K562 (cell line): ENCODE measurements at regions not wholly inside any gene's neighbourhood (a gene's known extent, or its start where the extent isn't known, plus 50 kb on each side); places are given as distances from the start of the nearest gene placed in this dataset.

ENCODE experiments used
- ATAC-seq: fragments of 200-7000 bp; cut with Tn5 transposase; 3 replicates; pipeline ENCODE4 v1.9.1; 2020; ENCODE audit warnings: moderate library complexity
- BruUV-seq: library from RNA; stranded (reverse); fragments of 400-500 nt; replicated peaks from 2 replicates; lab custom pipeline; 2021; lab: Mats Ljungman, UMichigan
- CTCF ChIA-PET: fragments of 300-600 bp; formaldehyde crosslinking; extraction: SDS; loops from one replicate; lab custom pipeline; 2021; ENCODE audit warnings: low intra/inter-chr PET ratio; lab: Yijun Ruan, JAX
- POLR2A ChIA-PET: fragments of 300-600, 350-650 bp; sonication (Branson Sonifier 250); formaldehyde crosslinking; extraction: SDS; loops from one replicate; lab custom pipeline; 2021; ENCODE audit warnings: antibody characterized with exemption, inconsistent platforms; lab: Yijun Ruan, JAX
- DNase-seq, 4 experiments: peaks; one replicate each; pipeline versions ENCODE4 v3.0.0 to v3.0.0-alpha.2; 2011 to 2018; ENCODE audit warnings: low spot score in 3 of 4, mixed read lengths in 3 of 4; ENCODE audit errors: extremely low read depth in 1 of 4
- FAIRE-seq: peaks from 2 replicates; lab custom pipeline; 2011; peaks lifted over from hg19 to GRCh38; lab: Jason Lieb, UNC
- H2AFZ ChIP-seq: 2 replicates; pipeline ENCODE4 v1.6.0; 2011; ENCODE audit warnings: low read depth, low read length, control low read depth, inconsistent platforms
- H3K27ac ChIP-seq: fragments of 200-600 bp; 3 replicates; pipeline ENCODE4 v1.8.0; 2011; ENCODE audit warnings: low read depth, mild to moderate bottlenecking, control low read depth, inconsistent platforms, low read length, moderate library complexity, mixed read lengths; ENCODE audit errors: extremely low read depth
- H3K27me3 ChIP-seq, 2 experiments: fragments of 300-600 bp in 1 of 2; 2 replicates in 1 of 2; 3 replicates in 1 of 2; pipeline versions ENCODE4 v1.6.0 to v1.8.0; 2011; ENCODE audit warnings: inconsistent platforms in 2 of 2, low read length in 2 of 2, mild to moderate bottlenecking in 1 of 2, mixed read lengths in 1 of 2, moderate library complexity in 1 of 2; ENCODE audit not compliant: control insufficient read depth in 2 of 2, insufficient read depth in 2 of 2
- H3K36me3 ChIP-seq: fragments of 300-600 bp; 3 replicates; pipeline ENCODE4 v1.8.0; 2011; ENCODE audit warnings: mild to moderate bottlenecking, low read length, inconsistent platforms; ENCODE audit not compliant: control insufficient read depth, insufficient read depth
- H3K4me1 ChIP-seq, 2 experiments: fragments of 200-600 bp in 1 of 2; replicated peaks in 1 of 2; 2 replicates in 1 of 2; 3 replicates in 1 of 2; pipeline versions ENCODE4 v1.5.1 to v1.8.0; 2011; ENCODE audit warnings: inconsistent platforms in 2 of 2, low read length in 2 of 2, mild to moderate bottlenecking in 1 of 2, mixed read lengths in 1 of 2, moderate library complexity in 1 of 2; ENCODE audit not compliant: control insufficient read depth in 2 of 2, insufficient read depth in 2 of 2
- H3K4me2 ChIP-seq: 2 replicates; pipeline ENCODE4 v1.6.1; 2011; ENCODE audit warnings: low read length, control low read depth, inconsistent platforms, mixed read lengths; ENCODE audit not compliant: insufficient read depth
- H3K4me3 ChIP-seq: fragments of 200-600 bp; sonication (generic), shearing (Covaris generic); 2 replicates; pipeline ENCODE4 v1.5.1; 2016; ENCODE audit warnings: control low read depth, inconsistent platforms
- H3K79me2 ChIP-seq: fragments of 200-600 bp; 3 replicates; pipeline ENCODE4 v1.8.0; 2011; ENCODE audit warnings: low read length, inconsistent platforms; ENCODE audit not compliant: control insufficient read depth, insufficient read depth
- H3K9ac ChIP-seq, 2 experiments: 2 replicates each; pipeline versions ENCODE4 v1.6.0 to v1.6.1; 2011; ENCODE audit warnings: low read depth in 2 of 2, low read length in 2 of 2, control low read depth in 1 of 2, inconsistent platforms in 1 of 2, mild to moderate bottlenecking in 1 of 2, mixed read lengths in 1 of 2; ENCODE audit not compliant: insufficient read depth in 1 of 2
- H3K9me1 ChIP-seq: one replicate; pipeline ENCODE4 v1.6.0; 2011; ENCODE audit warnings: inconsistent platforms, mild to moderate bottlenecking, low read length, moderate library complexity; ENCODE audit not compliant: control insufficient read depth, insufficient read depth
- H3K9me3 ChIP-seq: replicated peaks from 2 replicates; pipeline ENCODE4 v1.5.1; 2011; ENCODE audit warnings: low read depth, low read length, inconsistent platforms; ENCODE audit not compliant: control insufficient read depth, insufficient read depth
- H4K20me1 ChIP-seq: replicated peaks from 2 replicates; pipeline ENCODE4 v1.6.1; 2011; ENCODE audit warnings: low read length, inconsistent platforms, mixed read lengths; ENCODE audit not compliant: control insufficient read depth, insufficient read depth
- BRCA1 ChIP-seq, 2 experiments: fragments of 450-650 bp in 1 of 2; sonication (generic) in 1 of 2; formaldehyde crosslinking in 1 of 2; IDR thresholded peaks; 2 replicates each; pipeline versions ENCODE4 v1.5.0 to v1.6.1; 2017 to 2020; ENCODE audit warnings: mild to moderate bottlenecking in 1 of 2, missing genetic modification reagents in 1 of 2
- C11orf30 ChIP-seq: fragments of 450-650 bp; IDR thresholded peaks from 2 replicates; pipeline ENCODE4 v1.6.1; 2016; ENCODE audit warnings: low read depth, mild to moderate bottlenecking
- MAFF ChIP-seq: IDR thresholded peaks from 2 replicates; pipeline ENCODE4 v1.6.1; 2012; ENCODE audit warnings: low read length, improper control_type of control experiment
- MAFG ChIP-seq: fragments of 450-650 bp; conservative IDR thresholded peaks from 2 replicates; pipeline ENCODE4 v1.6.1; 2016; ENCODE audit warnings: missing genetic modification characterization, missing compliant biosample characterization
- MAFK ChIP-seq: IDR thresholded peaks from 2 replicates; pipeline ENCODE4 v1.6.1; 2011; ENCODE audit warnings: low read length, improper control_type of control experiment
- OTX1 ChIP-seq: fragments of 450-650 bp; formaldehyde crosslinking; IDR thresholded peaks from 2 replicates; pipeline ENCODE4 v1.4.0; 2022; ENCODE audit warnings: mild to moderate bottlenecking
- PYGO2 ChIP-seq: fragments of 450-650 bp; IDR thresholded peaks from 2 replicates; pipeline ENCODE4 v1.6.1; 2016; ENCODE audit warnings: mild to moderate bottlenecking, missing genetic modification characterization, moderate library complexity, missing compliant biosample characterization
- RNF2 ChIP-seq: sonication (generic); IDR thresholded peaks from 2 replicates; pipeline ENCODE4 v1.6.1; 2016
- ZC3H11A ChIP-seq: IDR thresholded peaks from 2 replicates; pipeline ENCODE4 v1.6.1; 2012; ENCODE audit warnings: low read depth, low read length, improper control_type of control experiment
- ZNF316 ChIP-seq: fragments of 450-650 bp; IDR thresholded peaks from 2 replicates; pipeline ENCODE4 v1.6.1; 2016
- ZNF583 ChIP-seq: fragments of 250-450 bp; sonication (Bioruptor Pico); IDR thresholded peaks from 2 replicates; pipeline ENCODE4 v1.4.0; 2020
- ZNF764 ChIP-seq: fragments of 250-450 bp; sonication (Bioruptor Pico); IDR thresholded peaks from 2 replicates; pipeline ENCODE4 v1.4.0; 2020; ENCODE audit warnings: low read depth, mild to moderate bottlenecking, moderate library complexity
- ZNF830 ChIP-seq: fragments of 250-450 bp; sonication (Bioruptor Pico); IDR thresholded peaks from 2 replicates; pipeline ENCODE4 v1.5.0; 2021; ENCODE audit warnings: mild to moderate bottlenecking
- in situ Hi-C: fragments of 300-500 bp; cut with MboI; formaldehyde crosslinking; loops from 4 replicates; pipeline ENCODE4 v1.15.0; 2018; ENCODE audit warnings: inconsistent platforms, mixed read lengths
- intact Hi-C: fragments of 100-400 bp; cut with micrococcal nuclease; formaldehyde crosslinking; loops from 2 replicates; pipeline ENCODE4 v1.14.2; 2022
- TF ChIP-seq, protein P1 (sequence below): sonication (generic); formaldehyde crosslinking; IDR thresholded peaks from 2 replicates; pipeline ENCODE4 v1.8.1; 2023; ENCODE audit warnings: mild to moderate bottlenecking, missing genetic modification reagents
- TF ChIP-seq, protein P2 (sequence below): fragments of 250-450 bp; sonication (Bioruptor Pico); IDR thresholded peaks from 2 replicates; pipeline ENCODE4 v1.5.0; 2021; ENCODE audit warnings: mild to moderate bottlenecking, borderline replicate concordance

DNA sequence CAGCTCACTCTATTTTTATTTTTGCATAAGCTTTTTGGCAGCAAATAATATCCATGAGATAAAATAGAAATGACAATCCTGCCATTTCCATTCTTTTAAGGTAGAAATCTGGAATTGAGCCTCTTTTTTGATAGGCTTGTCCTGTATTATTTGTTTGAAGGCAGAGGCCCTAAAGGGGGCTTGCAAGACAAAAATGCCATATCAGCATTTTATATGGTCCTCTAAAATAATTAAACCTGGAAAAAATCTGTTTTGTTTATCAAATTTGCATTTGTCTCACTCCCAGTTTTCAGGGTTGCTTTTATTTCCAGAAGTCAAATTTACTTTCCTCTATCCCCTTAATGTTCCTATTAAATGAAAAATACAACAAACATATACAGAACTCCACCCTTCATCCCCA is 134.9 kb upstream of the GAP43 start:
- no peaks in the 10 kb centered on the region for H3K9me1 ChIP-seq
- no peak overlapping the region for H3K4me3 ChIP-seq
- H3K79me2 ChIP-seq: no peaks in the 10 kb centered on the region
- H2AFZ ChIP-seq: no peak overlapping the region
- no peaks in the 10 kb centered on the region for H3K27me3 ChIP-seq
- intact Hi-C loops: no loop called here
- DNase-seq: no peak
- TF ChIP-seq MAFG (tag): peak; percentile 46; the same call in 1 of the 2 replicates
- no peak for TF ChIP-seq ZC3H11A
- TF ChIP-seq OTX1 (CRISPR knock-in tag): no peak
- no peak for TF ChIP-seq BRCA1 (IDR thresholded peaks at IDR 0.05)
- TF ChIP-seq BRCA1 (CRISPR knock-in tag; IDR thresholded peaks at IDR 0.05): no peak
- TF ChIP-seq RNF2: no peak
- no peak for TF ChIP-seq ZNF830 (CRISPR knock-in tag)
- TF ChIP-seq ZNF764 (CRISPR knock-in tag): no peak
- peak; percentile 89 for TF ChIP-seq MAFK
- peak; percentile 46; the same call in 1 of the 2 replicates for TF ChIP-seq C11orf30
- peak; percentile 70 for TF ChIP-seq ZNF316
- TF ChIP-seq, protein P1, sequence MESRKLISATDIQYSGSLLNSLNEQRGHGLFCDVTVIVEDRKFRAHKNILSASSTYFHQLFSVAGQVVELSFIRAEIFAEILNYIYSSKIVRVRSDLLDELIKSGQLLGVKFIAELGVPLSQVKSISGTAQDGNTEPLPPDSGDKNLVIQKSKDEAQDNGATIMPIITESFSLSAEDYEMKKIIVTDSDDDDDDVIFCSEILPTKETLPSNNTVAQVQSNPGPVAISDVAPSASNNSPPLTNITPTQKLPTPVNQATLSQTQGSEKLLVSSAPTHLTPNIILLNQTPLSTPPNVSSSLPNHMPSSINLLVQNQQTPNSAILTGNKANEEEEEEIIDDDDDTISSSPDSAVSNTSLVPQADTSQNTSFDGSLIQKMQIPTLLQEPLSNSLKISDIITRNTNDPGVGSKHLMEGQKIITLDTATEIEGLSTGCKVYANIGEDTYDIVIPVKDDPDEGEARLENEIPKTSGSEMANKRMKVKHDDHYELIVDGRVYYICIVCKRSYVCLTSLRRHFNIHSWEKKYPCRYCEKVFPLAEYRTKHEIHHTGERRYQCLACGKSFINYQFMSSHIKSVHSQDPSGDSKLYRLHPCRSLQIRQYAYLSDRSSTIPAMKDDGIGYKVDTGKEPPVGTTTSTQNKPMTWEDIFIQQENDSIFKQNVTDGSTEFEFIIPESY (CRISPR knock-in tag): no peak
- peak; percentile 86 for TF ChIP-seq MAFF
- TF ChIP-seq PYGO2 (tag): no peak
- TF ChIP-seq ZNF583 (CRISPR knock-in tag): no peak
- TF ChIP-seq, protein P2, sequence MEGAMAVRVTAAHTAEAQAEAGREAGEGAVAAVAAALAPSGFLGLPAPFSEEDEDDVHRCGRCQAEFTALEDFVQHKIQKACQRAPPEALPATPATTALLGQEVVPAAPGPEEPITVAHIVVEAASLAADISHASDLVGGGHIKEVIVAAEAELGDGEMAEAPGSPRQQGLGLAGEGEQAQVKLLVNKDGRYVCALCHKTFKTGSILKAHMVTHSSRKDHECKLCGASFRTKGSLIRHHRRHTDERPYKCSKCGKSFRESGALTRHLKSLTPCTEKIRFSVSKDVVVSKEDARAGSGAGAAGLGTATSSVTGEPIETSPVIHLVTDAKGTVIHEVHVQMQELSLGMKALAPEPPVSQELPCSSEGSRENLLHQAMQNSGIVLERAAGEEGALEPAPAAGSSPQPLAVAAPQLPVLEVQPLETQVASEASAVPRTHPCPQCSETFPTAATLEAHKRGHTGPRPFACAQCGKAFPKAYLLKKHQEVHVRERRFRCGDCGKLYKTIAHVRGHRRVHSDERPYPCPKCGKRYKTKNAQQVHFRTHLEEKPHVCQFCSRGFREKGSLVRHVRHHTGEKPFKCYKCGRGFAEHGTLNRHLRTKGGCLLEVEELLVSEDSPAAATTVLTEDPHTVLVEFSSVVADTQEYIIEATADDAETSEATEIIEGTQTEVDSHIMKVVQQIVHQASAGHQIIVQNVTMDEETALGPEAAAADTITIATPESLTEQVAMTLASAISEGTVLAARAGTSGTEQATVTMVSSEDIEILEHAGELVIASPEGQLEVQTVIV: no peak
- ATAC-seq: no peak
- ChIA-PET POLR2A (interaction anchor here (0.7 kb wide), 1 partner anchor 1633 kb away, joined by 4 read pairs; no protein-coding TSS in a partner anchor), CTCF (no interaction called here)
- BruUV-seq: no TSS peak
- H3K36me3 ChIP-seq: no peaks in the 10 kb centered on the region
- in situ Hi-C loops: no loop called here
- no peaks in the 10 kb centered on the region for H3K4me1 ChIP-seq
- H4K20me1 ChIP-seq: no peaks in the 10 kb centered on the region
- H3K9ac ChIP-seq: no peak overlapping the region
- H3K4me2 ChIP-seq: no peak overlapping the region
- no peak overlapping the region for H3K27ac ChIP-seq
- FAIRE-seq: no peak
- H3K9me3 ChIP-seq: no peaks in the 10 kb centered on the region
